ENCODE measurements at regions not wholly inside any gene's neighbourhood (a gene's known extent, or its start where the extent isn't known, plus 50 kb on each side); places are given as distances from the start of the nearest gene placed in this dataset.

GRCh38 chr12:124385219-124385969 lies 90.5 kb downstream of the RFLNA start:
- BruUV-seq (replicated peaks): no TSS peak
- Mint-ChIP-seq H3K4me1 (ENCODE audit: low read depth, unreplicated experiment) (peaks cover 25% of the 10 kb centered on the region), H3K36me3 (ENCODE audit: insufficient read depth, unreplicated experiment) (peaks cover 64% of the 10 kb centered on the region), H3K27me3 (ENCODE audit: unreplicated experiment) (no peaks in the 10 kb centered on the region), H3K27ac (ENCODE audit: unreplicated experiment) (no peak overlapping the region), H3K9me3 (ENCODE audit: low read depth, unreplicated experiment) (no peaks in the 10 kb centered on the region), H3K4me3 (ENCODE audit: low read depth, unreplicated experiment) (no peak overlapping the region)
- TF ChIP-seq CTCF (IDR thresholded peaks at IDR 0.05; ENCODE audit: unreplicated experiment): no peak
- DNase-seq: no peak
- intact Hi-C loops (cut with micrococcal nuclease; ENCODE audit: unreplicated experiment): no loop called here
- CTCF ChIA-PET: no interaction called here

GRCh38 chr12:124384299-124384894 lies 89.5 kb downstream of the RFLNA start:
- TF ChIP-seq CTCF (IDR thresholded peaks at IDR 0.05; ENCODE audit: unreplicated experiment): no peak
- intact Hi-C loops (cut with micrococcal nuclease; ENCODE audit: unreplicated experiment): no loop called here
- Mint-ChIP-seq H3K27ac (ENCODE audit: unreplicated experiment) (no peak overlapping the region), H3K4me1 (ENCODE audit: low read depth, unreplicated experiment) (peaks cover 18% of the 10 kb centered on the region), H3K27me3 (ENCODE audit: unreplicated experiment) (no peaks in the 10 kb centered on the region), H3K9me3 (ENCODE audit: low read depth, unreplicated experiment) (no peaks in the 10 kb centered on the region), H3K36me3 (ENCODE audit: insufficient read depth, unreplicated experiment) (peaks cover 62% of the 10 kb centered on the region), H3K4me3 (ENCODE audit: low read depth, unreplicated experiment) (no peak overlapping the region)
- no peak for DNase-seq
- CTCF ChIA-PET: no interaction called here
- BruUV-seq (replicated peaks): no TSS peak

- no peak for DNase-seq
- TF ChIP-seq CTCF (IDR thresholded peaks at IDR 0.05; ENCODE audit: unreplicated experiment): no peak
- Mint-ChIP-seq H3K9me3 (ENCODE audit: low read depth, unreplicated experiment) (no peaks in the 10 kb centered on the region), H3K4me3 (ENCODE audit: low read depth, unreplicated experiment) (no peak overlapping the region), H3K27me3 (ENCODE audit: unreplicated experiment) (no peaks in the 10 kb centered on the region), H3K4me1 (ENCODE audit: low read depth, unreplicated experiment) (peaks cover 18% of the 10 kb centered on the region), H3K27ac (ENCODE audit: unreplicated experiment) (no peak overlapping the region), H3K36me3 (ENCODE audit: insufficient read depth, unreplicated experiment) (peaks cover 68% of the 10 kb centered on the region)
- BruUV-seq (replicated peaks): no TSS peak
- intact Hi-C loops (cut with micrococcal nuclease; ENCODE audit: unreplicated experiment): no loop called here
- CTCF ChIA-PET: interaction anchor here (1.2 kb wide), 1 partner anchor 30 kb away, joined by 6 read pairs; no protein-coding TSS in a partner anchor
These were observed 88.1 kb downstream of the RFLNA start for GRCh38 chr12:124383028-124383427.

- no peak overlapping the region for H3K4me3 Mint-ChIP-seq (ENCODE audit: low read depth, unreplicated experiment)
- intact Hi-C loops (cut with micrococcal nuclease; ENCODE audit: unreplicated experiment): no loop called here
- no TSS peak for BruUV-seq (replicated peaks)
These were observed 86.8 kb downstream of the RFLNA start for GRCh38 chr12:124381456-124382296.

More at GRCh38 chr12:124381456-124382296, 86.8 kb downstream of the RFLNA start:
- Mint-ChIP-seq H3K27ac (ENCODE audit: unreplicated experiment) (peak overlapping the region; percentile 44), H3K9me3 (ENCODE audit: low read depth, unreplicated experiment) (no peaks in the 10 kb centered on the region), H3K27me3 (ENCODE audit: unreplicated experiment) (no peaks in the 10 kb centered on the region), H3K36me3 (ENCODE audit: insufficient read depth, unreplicated experiment) (peaks cover 77% of the 10 kb centered on the region), H3K4me1 (ENCODE audit: low read depth, unreplicated experiment) (peaks cover 18% of the 10 kb centered on the region)
- TF ChIP-seq CTCF (IDR thresholded peaks at IDR 0.05; ENCODE audit: unreplicated experiment): no peak
- CTCF ChIA-PET: interaction anchor here (0.7 kb wide), 1 partner anchor 369 kb away, joined by 4 read pairs; no protein-coding TSS in a partner anchor
- peak; percentile 61 for DNase-seq
